ENCODE measurements at regions not wholly inside any gene's neighbourhood (a gene's known extent, or its start where the extent isn't known, plus 50 kb on each side); places are given as distances from the start of the nearest gene placed in this dataset.

- DNase-seq (ENCODE audit: extremely low spot score, insufficient read length, low read depth) (no peak), FAIRE-seq (peak; percentile 9)
Measured at GRCh38 chr18:68623342-68623741, 91.6 kb downstream of the TMX3 start.

GRCh38 chr18:68611311-68611710 lies 103.6 kb downstream of the TMX3 start:
- DNase-seq (ENCODE audit: extremely low spot score, insufficient read length, low read depth) (no peak), FAIRE-seq (no peak)

GRCh38 chr18:68608851-68609490 lies 105.9 kb downstream of the TMX3 start:
- FAIRE-seq, result no peak

GRCh38 chr18:68607852-68608251 lies 107.1 kb downstream of the TMX3 start:
- FAIRE-seq (no peak), DNase-seq (ENCODE audit: extremely low spot score, insufficient read length, low read depth) (no peak)

More at GRCh38 chr18:68608851-68609490, 105.9 kb downstream of the TMX3 start:
- no peak for DNase-seq (ENCODE audit: extremely low spot score, insufficient read length, low read depth)

GRCh38 chr18:68604256-68604655 lies 110.7 kb downstream of the TMX3 start:
- DNase-seq (ENCODE audit: extremely low spot score, insufficient read length, low read depth), result no peak
- no peak for FAIRE-seq

GRCh38 chr18:68596016-68596415 lies 118.9 kb downstream of the TMX3 start:
- no peak for DNase-seq (ENCODE audit: extremely low spot score, insufficient read length, low read depth)
- no peak for FAIRE-seq

- no peak for FAIRE-seq
- no peak for DNase-seq (ENCODE audit: extremely low spot score, insufficient read length, low read depth)
Measured at GRCh38 chr18:68588169-68588568, 126.7 kb downstream of the TMX3 start.

- DNase-seq (ENCODE audit: extremely low spot score, insufficient read length, low read depth), result no peak
- no peak for FAIRE-seq
Measured at GRCh38 chr18:68583685-68584084, 131.2 kb downstream of the TMX3 start.

GRCh38 chr18:68574311-68574710 lies 140.6 kb downstream of the TMX3 start:
- no peak for FAIRE-seq

GRCh38 chr18:68569936-68570335 lies 145.0 kb downstream of the TMX3 start:
- no peak for DNase-seq (ENCODE audit: extremely low spot score, insufficient read length, low read depth)
- FAIRE-seq, result no peak

More at GRCh38 chr18:68574311-68574710, 140.6 kb downstream of the TMX3 start:
- DNase-seq (ENCODE audit: extremely low spot score, insufficient read length, low read depth), result no peak

GRCh38 chr18:68568364-68569155 lies 146.3 kb downstream of the TMX3 start:
- DNase-seq (ENCODE audit: extremely low spot score, insufficient read length, low read depth) (no peak), FAIRE-seq (no peak)

- FAIRE-seq (no peak), DNase-seq (ENCODE audit: extremely low spot score, insufficient read length, low read depth) (no peak)
Measured at GRCh38 chr18:68566991-68567390, 147.9 kb downstream of the TMX3 start.

- FAIRE-seq, result no peak
- DNase-seq (ENCODE audit: extremely low spot score, insufficient read length, low read depth), result no peak
Measured at GRCh38 chr18:68564961-68565360, 149.9 kb downstream of the TMX3 start.

GRCh38 chr18:68564351-68564750 lies 150.6 kb downstream of the TMX3 start:
- DNase-seq (ENCODE audit: extremely low spot score, insufficient read length, low read depth) (no peak), FAIRE-seq (no peak)

GRCh38 chr18:68560128-68560527 lies 154.8 kb downstream of the TMX3 start:
- FAIRE-seq, result no peak

GRCh38 chr18:68557183-68557582 lies 157.7 kb downstream of the TMX3 start:
- no peak for FAIRE-seq
- no peak for DNase-seq (ENCODE audit: extremely low spot score, insufficient read length, low read depth)

More at GRCh38 chr18:68560128-68560527, 154.8 kb downstream of the TMX3 start:
- no peak for DNase-seq (ENCODE audit: extremely low spot score, insufficient read length, low read depth)

- DNase-seq (ENCODE audit: extremely low spot score, insufficient read length, low read depth) (no peak), FAIRE-seq (no peak)
Measured at GRCh38 chr18:68555879-68556301, 159.0 kb downstream of the TMX3 start.

- FAIRE-seq (no peak), DNase-seq (ENCODE audit: extremely low spot score, insufficient read length, low read depth) (no peak)
Measured at GRCh38 chr18:68548904-68549870, 165.7 kb downstream of the TMX3 start.

- no peak for FAIRE-seq
- no peak for DNase-seq (ENCODE audit: extremely low spot score, insufficient read length, low read depth)
Measured at GRCh38 chr18:68543344-68543743, 171.6 kb downstream of the TMX3 start.

- FAIRE-seq, result no peak
- no peak for DNase-seq (ENCODE audit: extremely low spot score, insufficient read length, low read depth)
Measured at GRCh38 chr18:68542846-68543245, 172.1 kb downstream of the TMX3 start.

Data from GM18507 (cell line).